IgD-negative memory B cell (primary cell): ENCODE measurements at regions not wholly inside any gene's neighbourhood (a gene's known extent, or its start where the extent isn't known, plus 50 kb on each side); places are given as distances from the start of the nearest gene placed in this dataset.

Source experiments
- H3K27ac Mint-ChIP-seq, 3 donors: one replicate each; pipeline ENCODE4 v1.8.0; 2020 to 2022; ENCODE audit warnings: mild to moderate bottlenecking in 3 of 3, mixed read lengths in 3 of 3, moderate library complexity in 1 of 3
- H3K27me3 Mint-ChIP-seq: one replicate; pipeline ENCODE4 v1.8.0; 2021; ENCODE audit warnings: mixed read lengths
- H3K36me3 Mint-ChIP-seq: one replicate; pipeline ENCODE4 v1.8.0; 2020; ENCODE audit warnings: mild to moderate bottlenecking, mixed read lengths
- H3K4me1 Mint-ChIP-seq, 3 donors: one replicate each; pipeline ENCODE4 v1.8.0; 2020 to 2022; ENCODE audit warnings: mixed read lengths in 3 of 3, mild to moderate bottlenecking in 1 of 3
- H3K4me3 Mint-ChIP-seq, 4 donors: one replicate each; pipeline ENCODE4 v1.8.0; 2020 to 2022; ENCODE audit warnings: mild to moderate bottlenecking in 4 of 4, mixed read lengths in 4 of 4, moderate library complexity in 3 of 4
- H3K9me3 Mint-ChIP-seq, 3 donors: one replicate each; pipeline ENCODE4 v1.8.0; 2020 to 2021; ENCODE audit warnings: mixed read lengths in 3 of 3, mild to moderate bottlenecking in 1 of 3

GRCh38 chr14:65281991-65282895 lies 130.3 kb upstream of the FUT8 start:
- Mint-ChIP-seq H3K36me3 (peaks cover 4% of the 10 kb centered on the region), H3K9me3 (no peaks in the 10 kb centered on the region), H3K4me3 (peak overlapping the region; percentile 75 to 93 (median 84)), H3K4me1 (peaks cover 39 to 49% (median 40%) of the 10 kb centered on the region in 3 donors), H3K27me3 (peaks cover 3% of the 10 kb centered on the region), H3K27ac (peak overlapping the region; percentile 60 to 93 (median 91))

DNA sequence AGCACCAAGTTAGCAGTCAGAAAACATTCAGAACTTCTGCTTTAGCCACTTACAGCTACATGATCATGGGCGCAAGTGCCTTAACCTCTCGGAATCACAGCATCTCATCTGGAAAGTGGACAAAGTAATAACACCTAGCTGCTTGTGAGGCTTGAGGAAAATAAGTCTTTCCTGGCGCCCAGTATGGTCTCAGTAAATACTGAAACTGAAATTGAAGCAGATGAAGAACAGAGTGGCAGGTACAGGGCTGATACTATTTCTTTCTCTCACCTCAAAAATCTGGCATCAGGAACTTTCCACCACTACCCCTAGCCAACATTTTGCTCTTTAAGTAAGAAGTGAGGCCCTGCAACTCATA lies 129.7 kb upstream of the FUT8 start:
- peaks cover 6% of the 10 kb centered on the region for H3K36me3 Mint-ChIP-seq
- H3K27me3 Mint-ChIP-seq, result peaks cover 3% of the 10 kb centered on the region
- peaks cover 44 to 50% (median 44%) of the 10 kb centered on the region in 3 donors for H3K4me1 Mint-ChIP-seq
- peak overlapping the region; percentile 75 to 93 (median 84) for H3K4me3 Mint-ChIP-seq
- peak overlapping the region; percentile 60 to 93 (median 91) for H3K27ac Mint-ChIP-seq
- no peaks in the 10 kb centered on the region for H3K9me3 Mint-ChIP-seq

DNA sequence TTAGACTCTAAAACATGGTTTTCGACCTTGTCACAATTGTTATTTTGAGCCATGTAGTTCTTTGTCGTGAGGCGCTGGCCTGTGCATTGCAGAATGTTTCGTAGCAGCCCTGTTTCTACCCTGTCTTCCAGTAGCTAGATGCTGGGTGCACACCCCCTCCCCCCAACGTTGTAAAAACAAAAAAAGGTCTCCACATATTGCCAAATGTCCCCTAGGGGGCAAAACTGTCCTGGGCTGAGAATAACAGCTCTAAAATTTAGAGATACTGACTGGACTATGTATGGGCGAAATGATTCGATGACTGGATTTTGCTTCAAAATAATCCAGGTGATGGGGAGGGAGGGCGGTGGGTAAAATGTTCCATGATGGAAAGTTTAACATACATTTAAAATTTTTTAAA lies 126.1 kb upstream of the FUT8 start:
- Mint-ChIP-seq H3K4me1 (peaks cover 64 to 72% (median 68%) of the 10 kb centered on the region in 3 donors), H3K4me3 (peak overlapping the region; percentile 2 to 93 (median 68)), H3K9me3 (no peaks in the 10 kb centered on the region), H3K36me3 (peaks cover 10% of the 10 kb centered on the region), H3K27ac (peak overlapping the region; percentile 79 to 98 (median 96)), H3K27me3 (peaks cover 3% of the 10 kb centered on the region)

GRCh38 chr14:65287264-65288131 lies 125.0 kb upstream of the FUT8 start:
- Mint-ChIP-seq H3K27ac (peak overlapping the region; percentile 79 to 98 (median 96)), H3K9me3 (no peaks in the 10 kb centered on the region), H3K27me3 (peaks cover 3% of the 10 kb centered on the region), H3K4me3 (peak overlapping the region; percentile 48 to 93 (median 71)), H3K36me3 (peaks cover 10% of the 10 kb centered on the region), H3K4me1 (peaks cover 62 to 71% (median 64%) of the 10 kb centered on the region in 3 donors)

DNA sequence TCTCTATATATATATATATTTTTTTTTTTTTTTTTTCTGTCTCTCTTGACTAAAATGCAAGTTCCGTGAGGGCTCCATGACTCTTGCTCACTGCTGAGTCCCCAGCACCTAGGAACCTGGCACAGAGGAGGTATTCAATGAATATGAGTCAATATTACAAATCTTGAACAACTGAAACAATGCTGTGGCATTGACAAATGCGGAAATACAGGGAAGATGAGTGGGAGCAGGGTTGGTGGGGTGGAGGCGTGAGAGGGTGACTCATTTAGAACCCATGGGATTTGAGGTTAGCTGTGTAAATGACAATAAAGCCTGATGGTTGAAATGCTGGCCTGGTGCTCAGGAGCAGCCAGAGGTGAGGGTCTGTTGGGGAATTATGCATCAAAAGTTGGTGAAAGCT lies 121.7 kb upstream of the FUT8 start:
- Mint-ChIP-seq H3K36me3 (peaks cover 12% of the 10 kb centered on the region), H3K27me3 (no peaks in the 10 kb centered on the region), H3K4me3 (peak overlapping the region; percentile 15 to 90 (median 50)), H3K4me1 (peaks cover 43 to 62% (median 55%) of the 10 kb centered on the region in 3 donors), H3K27ac (peak overlapping the region; percentile 60 to 96 (median 84)), H3K9me3 (no peaks in the 10 kb centered on the region)

- Mint-ChIP-seq H3K4me3 (peak overlapping the region in 3 of 4 donors; percentile 34 to 90 (median 85)), H3K9me3 (no peaks in the 10 kb centered on the region), H3K27ac (peak overlapping the region; percentile 60 to 96 (median 84)), H3K36me3 (peaks cover 11% of the 10 kb centered on the region), H3K27me3 (no peaks in the 10 kb centered on the region), H3K4me1 (peaks cover 41 to 65% (median 54%) of the 10 kb centered on the region in 3 donors)
Measured at GRCh38 chr14:65291531-65291930, 121.0 kb upstream of the FUT8 start.

DNA sequence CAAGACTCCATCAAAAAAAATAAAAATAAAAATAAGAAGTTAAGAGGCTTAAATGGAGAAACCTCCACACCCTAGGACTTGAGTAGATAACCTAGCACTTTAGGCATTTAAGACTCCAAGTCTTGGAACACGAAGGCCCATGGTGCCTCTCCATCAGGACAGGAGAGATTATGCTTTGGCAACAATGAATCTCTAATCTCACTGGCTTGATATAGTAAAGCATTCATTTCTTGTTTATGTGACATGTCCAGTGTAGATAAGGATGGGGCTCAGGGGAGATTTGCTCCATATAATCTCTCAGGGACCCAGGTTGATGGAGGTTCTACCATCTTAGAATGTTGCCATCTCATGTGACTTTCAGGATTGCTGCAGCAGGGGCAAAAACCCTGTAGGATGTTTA lies 117.7 kb upstream of the FUT8 start:
- Mint-ChIP-seq H3K4me1 (peaks cover 34 to 59% (median 49%) of the 10 kb centered on the region in 3 donors), H3K27me3 (no peaks in the 10 kb centered on the region), H3K27ac (peak overlapping the region in 1 of 3 donors; percentile 14), H3K9me3 (no peaks in the 10 kb centered on the region), H3K36me3 (peaks cover 8% of the 10 kb centered on the region), H3K4me3 (no peak overlapping the region)

DNA sequence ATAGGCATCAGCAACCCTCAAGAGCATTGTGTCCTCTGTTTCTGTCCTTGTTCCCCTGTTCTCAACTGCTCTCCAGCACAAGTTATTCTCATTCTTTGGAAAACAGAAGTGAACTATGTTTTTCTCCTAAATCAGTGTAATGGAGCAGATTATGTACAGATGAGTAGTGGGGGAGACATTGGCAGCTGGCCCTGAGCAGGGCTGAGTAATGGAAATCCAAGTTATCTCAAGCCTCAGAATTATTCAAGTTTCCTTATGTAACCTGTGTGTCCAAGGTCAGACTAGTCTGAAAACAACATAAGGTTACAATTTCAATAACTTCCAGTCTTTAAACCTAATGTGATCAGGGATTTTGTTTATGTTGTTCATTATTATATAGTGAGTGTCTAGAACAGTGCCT lies 116.1 kb upstream of the FUT8 start:
- Mint-ChIP-seq H3K4me1 (peaks cover 34 to 62% (median 55%) of the 10 kb centered on the region in 3 donors), H3K27ac (peak overlapping the region; percentile 8 to 90 (median 13)), H3K9me3 (no peaks in the 10 kb centered on the region), H3K4me3 (peak overlapping the region in 1 of 4 donors; percentile 34), H3K36me3 (peaks cover 7% of the 10 kb centered on the region), H3K27me3 (no peaks in the 10 kb centered on the region)

GRCh38 chr14:65296876-65297275 lies 115.7 kb upstream of the FUT8 start:
- Mint-ChIP-seq H3K36me3 (peaks cover 7% of the 10 kb centered on the region), H3K4me1 (peaks cover 35 to 62% (median 56%) of the 10 kb centered on the region in 3 donors), H3K4me3 (peak overlapping the region in 3 of 4 donors; percentile 34 to 41 (median 40)), H3K27ac (peak overlapping the region; percentile 8 to 90 (median 13)), H3K27me3 (no peaks in the 10 kb centered on the region), H3K9me3 (no peaks in the 10 kb centered on the region)

DNA sequence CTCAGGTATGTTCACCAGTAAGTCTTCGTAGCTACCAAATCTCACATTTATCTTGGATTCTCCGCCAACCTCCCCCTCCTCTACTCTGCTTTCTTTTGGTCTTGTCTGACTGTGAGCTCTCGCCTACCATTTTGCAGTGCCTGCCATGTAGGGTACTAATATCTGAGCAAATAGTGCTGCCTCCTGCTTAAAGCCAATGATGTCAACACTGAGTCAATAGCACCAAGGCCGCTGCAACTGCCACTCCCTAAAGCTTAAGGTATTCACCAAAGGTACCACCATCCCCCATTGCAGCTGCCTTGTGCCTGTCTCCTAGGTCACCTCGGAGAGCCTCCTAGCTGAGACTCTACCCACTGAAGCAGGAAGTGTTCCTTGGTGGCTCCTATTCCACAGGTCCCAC lies 114.8 kb upstream of the FUT8 start:
- no peaks in the 10 kb centered on the region for H3K27me3 Mint-ChIP-seq
- H3K27ac Mint-ChIP-seq, result peak overlapping the region; percentile 11 to 86 (median 64)
- peak overlapping the region in 3 of 4 donors; percentile 36 to 81 (median 76) for H3K4me3 Mint-ChIP-seq
- H3K36me3 Mint-ChIP-seq, result peaks cover 7% of the 10 kb centered on the region
- H3K4me1 Mint-ChIP-seq, result peaks cover 39 to 64% (median 60%) of the 10 kb centered on the region in 3 donors
- H3K9me3 Mint-ChIP-seq, result no peaks in the 10 kb centered on the region

- Mint-ChIP-seq H3K4me3 (peak overlapping the region; percentile 14 to 80 (median 62)), H3K27ac (peak overlapping the region; percentile 13 to 87 (median 66)), H3K9me3 (no peaks in the 10 kb centered on the region), H3K27me3 (no peaks in the 10 kb centered on the region), H3K36me3 (peaks cover 4% of the 10 kb centered on the region), H3K4me1 (peaks cover 56 to 74% (median 71%) of the 10 kb centered on the region in 3 donors)
Measured at GRCh38 chr14:65299826-65300225, 112.7 kb upstream of the FUT8 start.

DNA sequence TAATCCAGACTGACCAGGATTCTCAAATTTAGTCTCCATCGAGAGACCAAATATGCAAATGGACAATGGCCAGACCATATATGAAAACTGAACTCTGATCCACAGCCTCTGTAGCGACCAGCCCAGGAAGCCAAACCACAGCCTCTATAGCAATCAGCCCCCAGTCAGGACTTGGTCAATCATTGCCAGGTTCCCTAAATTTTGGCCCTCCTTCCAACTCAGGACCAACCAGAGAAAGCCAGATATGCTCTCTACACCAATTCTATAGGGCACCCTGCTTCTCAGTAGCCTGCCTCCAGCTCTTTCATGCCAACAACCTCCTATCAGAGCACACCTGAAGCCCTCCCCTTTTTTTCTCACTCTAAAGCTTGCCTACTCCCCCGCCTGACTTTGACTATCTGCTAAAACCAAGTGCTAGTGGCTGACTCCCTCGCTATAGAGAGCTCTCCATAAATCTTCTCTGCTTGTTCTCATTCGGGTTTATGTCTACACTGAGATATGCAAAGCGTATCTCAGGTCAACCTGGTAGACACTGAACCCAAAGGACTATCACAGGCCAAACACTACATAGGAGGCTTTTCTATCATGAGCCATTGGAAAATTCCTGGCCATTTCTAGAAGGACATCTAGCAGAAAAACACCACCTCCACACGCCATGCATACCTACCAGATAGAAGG lies 110.5 kb upstream of the FUT8 start:
- Mint-ChIP-seq H3K27ac (peak overlapping the region; percentile 82 to 99 (median 96)), H3K36me3 (peaks cover 8% of the 10 kb centered on the region), H3K27me3 (no peaks in the 10 kb centered on the region), H3K4me1 (peaks cover 66 to 76% (median 74%) of the 10 kb centered on the region in 3 donors), H3K4me3 (peak overlapping the region; percentile 66 to 87 (median 78)), H3K9me3 (no peaks in the 10 kb centered on the region)

DNA sequence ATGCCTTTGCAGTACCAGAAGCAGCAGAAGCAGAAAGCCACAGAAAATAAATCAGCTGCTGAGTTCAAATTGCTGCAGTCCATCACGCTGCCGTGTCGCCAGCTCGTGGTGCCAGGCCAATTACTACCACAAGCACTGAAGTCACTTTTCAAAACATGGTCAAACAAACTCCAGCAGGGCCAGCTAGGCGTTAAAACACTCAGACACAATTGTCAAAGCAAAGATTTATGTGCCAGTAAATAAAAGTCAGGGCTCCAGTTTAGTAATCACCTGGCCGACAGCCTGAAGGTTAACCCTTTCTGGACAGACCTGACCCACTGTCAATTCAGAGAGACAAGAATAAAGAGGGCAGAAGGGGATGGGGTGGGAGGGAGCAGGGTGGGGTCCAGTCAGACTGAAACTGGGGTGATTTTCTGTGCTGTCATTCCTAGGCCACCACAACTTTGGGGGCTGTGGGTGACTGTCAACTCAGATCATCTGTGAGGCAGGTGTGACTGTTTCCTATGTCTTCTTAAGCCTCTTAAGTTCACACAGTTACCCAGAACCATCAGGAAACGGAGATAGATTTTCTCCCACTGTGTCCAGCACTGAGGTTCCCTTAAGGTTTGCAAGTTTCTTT lies 109.8 kb upstream of the FUT8 start:
- Mint-ChIP-seq H3K27ac (peak overlapping the region; percentile 82 to 99 (median 96)), H3K4me3 (peak overlapping the region; percentile 73 to 91 (median 80)), H3K27me3 (no peaks in the 10 kb centered on the region), H3K36me3 (peaks cover 8% of the 10 kb centered on the region), H3K4me1 (peaks cover 69 to 74% (median 72%) of the 10 kb centered on the region in 3 donors), H3K9me3 (no peaks in the 10 kb centered on the region)
